ENCODE measurements at regions not wholly inside any gene's neighbourhood (a gene's known extent, or its start where the extent isn't known, plus 50 kb on each side); places are given as distances from the start of the nearest gene placed in this dataset.

- no peak for DNase-seq
Measured at GRCh38 chr13:105638426-105638825, 897.0 kb downstream of the EFNB2 start.

GRCh38 chr13:105634059-105634458 lies 901.4 kb downstream of the EFNB2 start:
- no peak for DNase-seq

GRCh38 chr13:105630431-105630830 lies 905.0 kb downstream of the EFNB2 start:
- no peak for DNase-seq

GRCh38 chr13:105627270-105627669 lies 908.2 kb downstream of the EFNB2 start:
- DNase-seq = no peak

GRCh38 chr13:105625691-105626090 lies 909.8 kb downstream of the EFNB2 start:
- no peak for DNase-seq

- DNase-seq = no peak
Measured at GRCh38 chr13:105616333-105617075, 919.0 kb downstream of the EFNB2 start.

GRCh38 chr13:105612541-105612940 lies 922.9 kb downstream of the EFNB2 start:
- no peak for DNase-seq

GRCh38 chr13:105611424-105611823 lies 924.0 kb downstream of the EFNB2 start:
- no peak for DNase-seq

- no peak for DNase-seq
Measured at GRCh38 chr13:105608104-105608503, 927.4 kb downstream of the EFNB2 start.

- DNase-seq = no peak
Measured at GRCh38 chr13:105607426-105607825, 928.0 kb downstream of the EFNB2 start.

GRCh38 chr13:105607016-105607415 lies 928.4 kb downstream of the EFNB2 start:
- no peak for DNase-seq

- DNase-seq = peak; percentile 35
Measured at GRCh38 chr13:105602956-105603670, 932.3 kb downstream of the EFNB2 start.

GRCh38 chr13:105599477-105600037 lies 935.9 kb downstream of the EFNB2 start:
- DNase-seq = no peak

- DNase-seq = no peak
Measured at GRCh38 chr13:105598529-105598928, 936.9 kb downstream of the EFNB2 start.

GRCh38 chr13:105597573-105597972 lies 937.9 kb downstream of the EFNB2 start:
- no peak for DNase-seq

- no peak for DNase-seq
Measured at GRCh38 chr13:105595471-105595870, 940.0 kb downstream of the EFNB2 start.

- DNase-seq = no peak
Measured at GRCh38 chr13:105591277-105591676, 944.2 kb downstream of the EFNB2 start.

GRCh38 chr13:105587786-105588185 lies 947.7 kb downstream of the EFNB2 start:
- DNase-seq = no peak

GRCh38 chr13:105579821-105580710 lies 955.4 kb downstream of the EFNB2 start:
- no peak for DNase-seq

- DNase-seq = no peak
Measured at GRCh38 chr13:105573136-105573535, 962.3 kb downstream of the EFNB2 start.

GRCh38 chr13:105572401-105572800 lies 963.1 kb downstream of the EFNB2 start:
- DNase-seq = no peak

- DNase-seq = no peak
Measured at GRCh38 chr13:105569816-105570215, 965.6 kb downstream of the EFNB2 start.

GRCh38 chr13:105567951-105568525 lies 967.4 kb downstream of the EFNB2 start:
- DNase-seq = no peak

Measured in NCI-H345 (cell line).